ENCODE measurements at regions not wholly inside any gene's neighbourhood (a gene's known extent, or its start where the extent isn't known, plus 50 kb on each side); places are given as distances from the start of the nearest gene placed in this dataset.

DNA sequence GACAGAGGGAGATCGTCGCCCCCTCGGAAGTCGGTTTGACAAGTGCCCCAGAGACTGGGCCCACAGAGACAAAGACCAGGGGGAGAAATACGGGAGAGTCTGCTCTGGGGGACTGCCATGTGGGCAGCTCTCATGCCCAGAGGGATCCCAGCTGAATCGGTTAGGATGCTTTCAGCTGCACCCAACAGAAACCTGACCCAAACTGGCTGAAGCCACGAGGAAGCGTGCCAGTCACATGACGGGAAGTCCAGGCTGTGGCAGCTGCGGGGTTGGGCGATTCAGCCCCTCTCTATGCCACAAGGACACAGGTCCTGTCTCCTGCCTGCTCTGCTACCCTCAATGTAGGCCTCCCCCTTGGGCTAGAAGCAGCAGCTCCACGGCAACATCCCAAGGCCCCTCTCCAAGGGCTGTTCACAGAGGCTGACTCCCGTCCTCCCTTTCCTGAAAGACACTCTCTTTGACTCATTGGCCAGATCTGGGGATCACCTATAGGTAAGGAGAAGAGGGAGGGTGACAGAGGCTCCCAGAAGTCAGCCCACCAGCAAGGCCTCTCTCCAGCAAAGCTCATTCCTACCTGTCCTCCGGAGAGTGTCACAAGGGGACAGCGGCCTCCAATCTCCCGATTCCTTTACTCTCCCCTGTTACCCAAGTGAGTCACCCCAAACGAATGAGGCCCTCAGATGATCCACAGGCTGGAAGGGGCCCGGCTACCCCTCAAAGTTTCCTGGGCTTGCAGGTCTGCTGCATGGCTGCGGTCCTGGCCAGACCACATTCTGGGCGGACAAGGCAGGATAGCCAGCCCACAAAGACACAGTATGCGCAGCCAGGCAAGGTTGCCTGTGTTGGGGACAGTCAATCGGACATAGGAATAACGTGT, 75.8 kb downstream of the RBFOX3 start:
- Mint-ChIP-seq H3K36me3 (ENCODE audit: low read depth) (no peaks in the 10 kb centered on the region), H3K4me1 (peaks cover 5% of the 10 kb centered on the region), H3K27ac (no peak overlapping the region), H3K27me3 (peaks cover 44% of the 10 kb centered on the region), H3K4me3 (no peak overlapping the region)
- DNase-seq (no peak), ATAC-seq (no peak)
- H3K9me3 ChIP-seq (ENCODE audit: control insufficient read depth, low read length, poor library complexity, severe bottlenecking): no peaks in the 10 kb centered on the region

DNA sequence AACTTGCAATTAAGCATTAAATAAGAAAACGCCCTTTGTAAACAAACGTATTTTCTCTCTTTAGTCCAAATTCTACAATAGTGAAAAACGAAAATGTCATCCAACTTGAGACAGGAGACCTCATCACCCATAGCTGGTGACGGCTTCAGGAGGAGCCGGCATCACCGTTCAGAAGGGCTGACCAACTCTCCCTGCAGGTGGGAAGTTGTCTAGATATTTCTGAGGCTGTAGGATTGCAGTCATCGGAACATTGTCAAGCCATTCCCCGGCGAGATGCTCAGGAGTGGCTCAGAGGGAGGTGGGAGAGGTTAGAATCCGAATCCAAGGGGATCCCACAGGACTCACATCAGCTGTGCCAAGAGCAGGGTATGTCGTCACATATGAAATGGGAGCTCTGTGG, 76.7 kb downstream of the RBFOX3 start:
- Mint-ChIP-seq H3K36me3 (ENCODE audit: low read depth) (no peaks in the 10 kb centered on the region), H3K4me3 (no peak overlapping the region), H3K27ac (no peak overlapping the region), H3K4me1 (peaks cover 5% of the 10 kb centered on the region), H3K27me3 (peaks cover 51% of the 10 kb centered on the region)
- DNase-seq (no peak), ATAC-seq (no peak)
- H3K9me3 ChIP-seq (ENCODE audit: control insufficient read depth, low read length, poor library complexity, severe bottlenecking): no peaks in the 10 kb centered on the region

DNA sequence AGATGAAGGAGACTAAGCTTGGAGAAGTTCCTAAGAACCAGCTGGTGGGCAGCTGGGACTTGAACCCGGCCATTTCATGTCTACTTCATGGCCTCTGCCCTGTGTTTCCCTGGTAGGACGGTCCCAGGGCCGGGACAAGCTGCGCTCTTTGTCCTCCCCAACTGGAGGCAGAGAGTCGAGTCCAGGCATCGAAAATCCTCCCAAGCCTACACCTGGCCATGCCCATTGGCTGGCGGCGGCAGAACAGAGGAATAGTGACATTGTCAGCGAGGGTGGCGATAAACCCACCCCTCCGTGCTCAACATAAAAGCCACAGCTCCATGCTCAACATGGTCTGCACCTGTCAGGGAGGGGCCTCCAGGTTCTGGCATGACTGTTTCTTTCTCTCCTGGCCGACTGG, 77.7 kb downstream of the RBFOX3 start:
- no peaks in the 10 kb centered on the region for H3K9me3 ChIP-seq (ENCODE audit: control insufficient read depth, low read length, poor library complexity, severe bottlenecking)
- DNase-seq (no peak), ATAC-seq (no peak)
- Mint-ChIP-seq H3K36me3 (ENCODE audit: low read depth) (no peaks in the 10 kb centered on the region), H3K4me3 (no peak overlapping the region), H3K27me3 (peaks cover 61% of the 10 kb centered on the region), H3K4me1 (peaks cover 5% of the 10 kb centered on the region), H3K27ac (no peak overlapping the region)

DNA sequence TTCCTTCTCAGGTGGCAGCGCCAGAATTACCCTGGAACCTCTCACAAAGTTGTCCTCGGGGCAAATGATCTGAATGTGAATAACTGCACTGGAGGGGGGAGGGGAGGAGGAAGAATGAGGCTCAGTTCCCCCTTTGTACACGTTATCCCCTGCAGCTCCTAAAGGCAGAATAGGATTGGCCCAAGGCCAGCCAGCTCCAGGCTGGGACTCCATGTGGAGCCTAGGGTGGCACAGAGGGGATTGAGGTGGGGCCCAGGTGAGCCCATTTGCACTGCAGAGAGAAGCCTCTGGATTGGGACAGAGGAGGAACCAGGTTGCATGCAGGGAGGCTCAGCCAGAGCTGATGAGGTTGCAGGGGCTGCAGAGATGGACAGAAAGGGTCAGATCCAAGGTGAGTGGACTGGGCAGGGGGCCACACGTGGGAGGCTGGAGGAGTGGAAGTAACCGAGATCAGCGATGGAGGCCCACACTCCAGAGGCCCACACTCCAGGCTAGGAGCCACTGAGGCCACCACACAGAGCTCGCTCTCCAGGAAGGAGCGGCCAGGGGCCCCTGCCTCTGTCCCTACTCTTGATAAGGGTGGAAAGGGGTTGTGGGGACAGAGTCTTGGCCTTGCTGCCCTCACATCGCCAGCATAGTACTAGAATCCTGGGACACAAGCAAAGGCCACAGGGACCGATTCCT, 78.6 kb downstream of the RBFOX3 start:
- H3K27ac Mint-ChIP-seq: no peak overlapping the region
- H3K4me1 Mint-ChIP-seq: peaks cover 2% of the 10 kb centered on the region
- no peak for ATAC-seq
- H3K36me3 Mint-ChIP-seq (ENCODE audit: low read depth): no peaks in the 10 kb centered on the region
- no peak overlapping the region for H3K4me3 Mint-ChIP-seq
- no peaks in the 10 kb centered on the region for H3K9me3 ChIP-seq (ENCODE audit: control insufficient read depth, low read length, poor library complexity, severe bottlenecking)
- peaks cover 60% of the 10 kb centered on the region for H3K27me3 Mint-ChIP-seq
- no peak for DNase-seq

DNA sequence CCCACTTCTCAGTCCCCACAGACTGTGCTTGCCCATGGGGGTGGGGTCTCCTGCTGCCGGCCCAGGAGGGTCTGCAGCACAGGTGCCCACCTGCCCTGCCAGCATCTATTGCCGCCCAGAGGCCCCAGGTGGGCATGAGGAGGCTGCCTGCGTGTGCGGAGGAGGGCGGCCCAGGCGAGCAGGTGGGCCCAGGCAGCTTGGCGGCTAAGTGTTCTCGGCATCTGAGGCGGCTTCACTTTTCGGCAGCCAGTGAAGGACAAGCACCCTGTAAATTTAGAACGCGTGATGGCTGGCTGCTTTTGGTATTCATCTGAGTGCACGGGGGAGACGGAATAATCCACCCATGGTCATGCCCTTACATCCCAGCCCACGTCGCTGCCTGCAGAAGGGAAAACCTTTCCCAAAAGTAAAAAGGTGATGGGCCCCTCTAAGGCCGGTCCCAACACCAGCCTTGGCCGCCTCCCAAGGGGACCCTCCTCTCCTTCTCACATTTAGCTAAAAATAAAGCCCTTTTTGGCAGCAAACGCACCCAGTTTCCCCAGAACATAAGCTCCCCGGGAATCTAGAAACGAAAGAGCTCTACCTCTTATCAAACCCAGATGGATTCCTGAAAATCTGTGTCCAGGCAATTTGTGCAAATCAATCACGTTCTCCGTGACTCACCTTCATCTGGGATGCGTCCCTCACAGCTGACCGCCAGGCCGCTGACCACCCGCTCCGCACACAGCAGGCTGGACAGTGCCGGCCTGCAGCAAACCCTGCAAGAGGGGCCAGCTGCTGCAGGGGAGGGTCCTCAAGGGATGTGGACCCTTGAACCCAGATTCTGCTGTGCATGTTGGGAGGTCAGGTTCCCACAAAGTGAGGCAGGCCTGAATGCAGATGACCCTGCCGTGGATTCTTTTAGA, 79.4 kb downstream of the RBFOX3 start:
- H3K27me3 Mint-ChIP-seq: peaks cover 60% of the 10 kb centered on the region
- H3K4me3 Mint-ChIP-seq: no peak overlapping the region
- H3K27ac Mint-ChIP-seq: no peak overlapping the region
- no peak for ATAC-seq
- DNase-seq: no peak
- no peaks in the 10 kb centered on the region for H3K36me3 Mint-ChIP-seq (ENCODE audit: low read depth)
- peaks cover 2% of the 10 kb centered on the region for H3K4me1 Mint-ChIP-seq
- no peaks in the 10 kb centered on the region for H3K9me3 ChIP-seq (ENCODE audit: control insufficient read depth, low read length, poor library complexity, severe bottlenecking)

DNA sequence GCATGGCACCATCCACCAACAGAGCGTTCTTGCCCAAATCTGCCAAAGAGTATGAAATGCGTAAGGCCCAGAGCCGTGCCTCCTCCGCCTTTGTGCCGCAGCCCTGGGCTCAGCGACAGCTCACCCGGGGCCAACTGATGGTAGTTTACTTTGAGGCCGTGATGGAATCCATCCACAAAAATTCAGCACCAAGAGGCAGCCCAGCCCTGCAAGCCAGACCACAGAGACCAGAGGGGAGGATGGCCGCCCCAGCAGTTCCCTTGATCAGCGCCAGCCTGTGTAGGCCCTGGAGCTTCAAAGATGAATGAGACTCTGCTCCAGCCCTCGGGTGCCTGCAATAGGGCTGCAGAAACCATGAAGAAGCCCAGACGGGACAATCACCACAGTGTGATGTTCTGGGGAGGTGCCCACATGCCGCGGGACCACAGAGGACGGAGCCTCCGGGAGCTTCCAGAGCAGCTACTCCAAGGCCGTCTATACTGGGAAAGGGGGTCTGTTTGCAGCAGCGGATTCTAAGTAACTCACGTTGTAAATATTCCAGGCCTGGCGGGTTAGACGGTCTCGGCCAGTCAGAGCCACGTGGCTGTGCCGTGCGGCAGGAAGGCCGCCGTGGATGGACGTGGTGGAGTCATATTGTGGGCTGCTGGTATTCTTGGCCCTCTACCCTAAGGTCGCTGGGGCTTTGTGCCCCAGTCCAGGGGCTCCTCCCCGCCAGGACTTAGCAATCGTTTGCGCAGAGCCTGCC, 80.3 kb downstream of the RBFOX3 start:
- H3K27me3 Mint-ChIP-seq: peaks cover 65% of the 10 kb centered on the region
- no peak overlapping the region for H3K4me3 Mint-ChIP-seq
- no peaks in the 10 kb centered on the region for H3K36me3 Mint-ChIP-seq (ENCODE audit: low read depth)
- no peaks in the 10 kb centered on the region for H3K9me3 ChIP-seq (ENCODE audit: control insufficient read depth, low read length, poor library complexity, severe bottlenecking)
- peaks cover 2% of the 10 kb centered on the region for H3K4me1 Mint-ChIP-seq
- ATAC-seq: no peak
- DNase-seq: no peak
- no peak overlapping the region for H3K27ac Mint-ChIP-seq

DNA sequence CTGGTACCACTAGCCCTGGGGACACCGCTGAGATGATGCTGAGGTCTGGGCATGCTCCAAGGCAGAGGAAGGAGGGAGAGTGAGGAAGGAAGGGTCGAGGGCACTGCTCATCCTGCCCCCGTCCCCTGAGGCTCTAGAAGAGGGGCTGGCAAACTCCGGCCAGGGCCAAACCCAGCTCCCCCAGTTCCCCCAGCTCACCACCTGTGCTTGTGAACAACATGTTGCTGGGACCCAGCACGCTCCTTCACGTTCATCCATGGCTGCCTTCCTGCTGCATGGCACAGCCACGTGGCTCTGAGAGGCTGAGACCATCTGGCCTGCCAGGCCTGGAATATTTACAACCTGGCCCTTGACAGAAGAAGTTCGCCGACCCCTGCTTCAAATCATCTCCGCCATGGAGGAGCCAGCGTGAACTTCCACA, 81.2 kb downstream of the RBFOX3 start:
- no peaks in the 10 kb centered on the region for H3K9me3 ChIP-seq (ENCODE audit: control insufficient read depth, low read length, poor library complexity, severe bottlenecking)
- Mint-ChIP-seq H3K4me1 (peaks cover 2% of the 10 kb centered on the region), H3K27ac (no peak overlapping the region), H3K36me3 (ENCODE audit: low read depth) (no peaks in the 10 kb centered on the region), H3K4me3 (no peak overlapping the region), H3K27me3 (peaks cover 74% of the 10 kb centered on the region)
- DNase-seq (no peak), ATAC-seq (no peak)

DNA sequence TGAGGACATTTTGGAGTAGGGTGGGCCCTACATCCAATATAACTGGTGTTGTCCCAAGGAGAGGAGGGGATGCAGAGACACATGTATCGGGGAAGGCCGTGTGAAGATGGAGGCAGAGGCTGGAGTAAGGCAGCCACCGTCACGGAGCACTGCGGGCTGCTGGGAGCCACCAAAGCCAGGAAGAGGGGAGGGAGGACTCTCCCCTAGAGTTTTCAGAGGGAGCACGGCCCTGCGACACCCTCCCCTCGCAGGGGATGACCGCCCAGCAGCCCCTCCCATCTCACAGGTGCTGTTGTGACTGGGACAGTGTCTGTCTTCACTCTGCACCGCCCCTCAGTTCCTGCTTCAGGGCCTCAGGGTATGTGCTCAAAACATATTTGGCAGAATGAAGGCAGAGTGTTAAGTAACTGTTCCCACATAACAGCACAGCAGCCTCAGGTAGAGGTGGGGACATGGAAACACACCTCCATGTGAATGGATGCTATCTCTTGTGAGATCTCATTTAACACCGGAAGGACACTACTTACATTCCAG, 82.2 kb downstream of the RBFOX3 start:
- H3K27ac Mint-ChIP-seq: no peak overlapping the region
- DNase-seq: no peak
- no peaks in the 10 kb centered on the region for H3K36me3 Mint-ChIP-seq (ENCODE audit: low read depth)
- no peak overlapping the region for H3K4me3 Mint-ChIP-seq
- peaks cover 2% of the 10 kb centered on the region for H3K4me1 Mint-ChIP-seq
- H3K9me3 ChIP-seq (ENCODE audit: control insufficient read depth, low read length, poor library complexity, severe bottlenecking): no peaks in the 10 kb centered on the region
- H3K27me3 Mint-ChIP-seq: peaks cover 73% of the 10 kb centered on the region
- ATAC-seq: no peak

DNA sequence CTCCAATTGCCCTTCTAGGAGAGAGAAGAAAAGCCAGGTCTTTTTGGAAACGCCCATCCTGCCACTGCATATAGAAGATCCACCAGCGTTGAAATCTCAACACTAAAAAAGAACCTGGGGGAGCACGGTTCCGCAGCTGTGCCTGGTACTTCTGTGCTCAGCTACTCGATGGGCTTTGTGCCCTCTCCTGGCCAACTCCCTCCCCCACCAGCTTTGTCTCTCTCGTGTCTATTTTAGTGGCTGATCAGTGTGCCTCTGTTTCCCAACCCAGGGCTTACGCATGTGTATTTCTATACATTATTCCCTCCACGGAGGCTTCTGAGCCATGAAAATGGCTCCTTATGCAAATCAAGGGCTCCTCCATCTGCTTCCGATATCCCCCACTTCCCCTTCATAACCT, 83.5 kb downstream of the RBFOX3 start:
- ATAC-seq (no peak), DNase-seq (no peak)
- Mint-ChIP-seq H3K4me1 (peaks cover 2% of the 10 kb centered on the region), H3K27me3 (peaks cover 79% of the 10 kb centered on the region), H3K4me3 (no peak overlapping the region), H3K36me3 (ENCODE audit: low read depth) (no peaks in the 10 kb centered on the region), H3K27ac (no peak overlapping the region)
- no peaks in the 10 kb centered on the region for H3K9me3 ChIP-seq (ENCODE audit: control insufficient read depth, low read length, poor library complexity, severe bottlenecking)

DNA sequence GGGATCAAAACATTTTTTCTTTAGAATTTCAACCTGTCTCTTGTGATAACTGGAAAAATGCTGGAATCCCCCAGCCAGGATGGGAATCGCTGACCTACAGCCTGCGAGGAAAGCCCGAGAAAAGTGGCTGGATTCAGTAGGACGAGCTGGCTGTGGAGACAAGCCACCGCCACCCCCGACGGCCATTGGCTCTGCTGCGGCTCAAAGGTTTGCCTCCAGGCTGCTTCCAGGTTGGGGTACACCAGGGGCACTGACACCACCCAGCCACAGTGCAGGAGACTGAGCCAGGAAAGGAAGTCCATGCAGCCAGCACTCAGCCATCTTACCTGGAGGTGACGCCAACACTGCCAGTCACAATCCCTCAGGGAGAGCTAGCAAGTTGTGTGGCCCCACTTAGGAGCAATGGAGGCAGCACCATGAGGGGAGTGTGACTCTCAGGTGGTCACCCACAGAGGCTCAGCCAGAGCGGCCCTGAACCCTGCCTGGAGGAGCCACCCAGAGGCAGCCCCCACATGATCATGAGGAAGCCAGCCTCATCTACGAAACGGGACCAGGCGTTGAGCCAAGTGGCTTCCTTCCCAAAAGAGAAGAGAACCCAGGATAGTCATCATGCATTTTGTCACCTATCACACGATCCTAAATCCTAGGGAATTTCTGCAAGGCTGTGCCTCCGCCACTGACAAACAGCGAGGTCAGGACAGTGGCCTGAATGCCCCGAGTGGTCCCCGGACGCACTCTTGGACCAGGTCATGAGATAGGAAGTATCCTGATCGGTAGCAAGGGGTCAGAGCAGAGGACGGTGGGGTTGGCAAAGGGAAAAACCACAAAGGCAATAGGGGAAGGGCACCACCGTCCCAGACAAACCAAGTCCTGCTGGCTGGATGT, 84.8 kb downstream of the RBFOX3 start:
- Mint-ChIP-seq H3K4me3 (no peak overlapping the region), H3K4me1 (peaks cover 2% of the 10 kb centered on the region), H3K27me3 (peaks cover 70% of the 10 kb centered on the region), H3K27ac (no peak overlapping the region), H3K36me3 (ENCODE audit: low read depth) (no peaks in the 10 kb centered on the region)
- no peak for DNase-seq
- no peaks in the 10 kb centered on the region for H3K9me3 ChIP-seq (ENCODE audit: control insufficient read depth, low read length, poor library complexity, severe bottlenecking)
- ATAC-seq: no peak

DNA sequence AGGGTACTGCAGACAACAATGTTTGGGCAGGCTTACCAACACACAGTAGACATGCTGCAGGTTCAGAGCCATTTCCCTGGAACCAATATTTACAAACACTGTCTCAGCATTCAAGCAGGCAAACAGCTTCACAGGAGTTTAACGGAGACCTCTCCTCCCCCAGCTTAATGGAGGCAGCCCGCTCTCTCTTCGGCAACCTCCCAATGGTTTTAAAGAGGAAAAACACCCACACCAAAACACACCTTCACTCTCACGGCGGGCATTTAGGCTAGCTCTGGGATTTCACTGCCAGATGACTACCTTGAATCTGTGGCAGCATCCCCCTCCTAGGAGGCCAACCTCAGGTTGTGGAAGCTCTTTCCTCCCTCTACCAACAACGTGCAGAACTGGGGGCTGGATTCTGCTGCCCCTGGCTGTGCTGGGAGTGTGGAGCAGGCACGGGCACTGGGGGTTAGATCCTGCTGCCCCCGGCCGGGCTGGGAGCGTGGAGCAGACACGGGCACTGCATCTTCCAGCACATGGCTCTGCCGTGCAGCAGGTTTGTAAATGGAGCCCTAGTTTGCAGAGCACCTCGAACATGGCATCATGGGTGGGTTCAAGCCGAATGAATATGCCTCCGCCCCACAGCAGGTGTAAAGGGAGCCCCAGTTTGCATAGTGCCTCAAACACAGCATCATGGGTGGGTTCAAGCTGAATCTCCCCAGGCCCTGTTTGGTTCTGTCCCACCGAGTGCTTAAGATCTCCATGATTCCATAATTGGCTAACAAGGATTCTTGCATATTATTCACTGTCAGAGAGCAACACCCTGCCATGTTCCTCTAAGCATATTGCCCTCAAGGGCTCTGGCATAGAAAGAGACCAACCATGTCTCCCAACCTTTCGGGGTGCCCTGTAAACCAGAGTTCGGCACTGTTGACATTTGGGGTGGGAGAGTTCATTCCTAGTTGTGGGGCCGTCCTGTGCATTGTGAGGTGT, 86.4 kb downstream of the RBFOX3 start:
- no peaks in the 10 kb centered on the region for H3K9me3 ChIP-seq (ENCODE audit: control insufficient read depth, low read length, poor library complexity, severe bottlenecking)
- Mint-ChIP-seq H3K4me1 (no peaks in the 10 kb centered on the region), H3K27ac (no peak overlapping the region), H3K27me3 (peaks cover 66% of the 10 kb centered on the region), H3K36me3 (ENCODE audit: low read depth) (no peaks in the 10 kb centered on the region), H3K4me3 (no peak overlapping the region)
- DNase-seq: no peak
- no peak for ATAC-seq

All from T-helper 17 cell (primary cell).